Kidney (tissue), 13 donors: ENCODE measurements at regions not wholly inside any gene's neighbourhood (a gene's known extent, or its start where the extent isn't known, plus 50 kb on each side); places are given as distances from the start of the nearest gene placed in this dataset.
"Not testable (repeated sequence)": the region's sequence is repeated elsewhere in the genome, so short reads cannot be mapped to it uniquely, and the experiment has no call there.

Source experiments
- DNase-seq, 5 donors: peaks; one replicate each; pipeline ENCODE4 v3.0.0-alpha.2; 2013 to 2020
- FAIRE-seq: peaks from 2 replicates; lab custom pipeline; 2012; peaks lifted over from hg19 to GRCh38; lab: Jason Lieb, UNC
- H3K27ac ChIP-seq, 2 donors: one replicate each; pipeline ENCODE4 v1.7.0; 2013; ENCODE audit warnings: low read depth in 2 of 2, low read length in 2 of 2, inconsistent platforms in 1 of 2
- H3K27me3 ChIP-seq: one replicate; pipeline ENCODE4 v1.7.1; 2013; ENCODE audit warnings: low read length, inconsistent platforms; ENCODE audit not compliant: control insufficient read depth, insufficient read depth
- H3K36me3 ChIP-seq, 3 donors: one replicate each; pipeline versions ENCODE4 v1.7.0 to v1.7.1; 2013; ENCODE audit warnings: low read length in 3 of 3, control low read depth in 1 of 3, inconsistent platforms in 1 of 3; ENCODE audit not compliant: insufficient read depth in 3 of 3, control insufficient read depth in 2 of 3
- H3K4me1 ChIP-seq, 3 donors: one replicate each; pipeline versions ENCODE4 v1.7.0 to v1.7.1; 2013; ENCODE audit warnings: low read length in 3 of 3, inconsistent platforms in 1 of 3, low read depth in 1 of 3; ENCODE audit not compliant: control insufficient read depth in 2 of 3, insufficient read depth in 2 of 3
- H3K4me3 ChIP-seq, 3 donors: one replicate each; pipeline versions ENCODE4 v1.7.0 to v1.8.1; 2013; ENCODE audit warnings: low read length in 3 of 3, control low read depth in 1 of 3, inconsistent platforms in 1 of 3
- H3K9ac ChIP-seq, 3 donors: one replicate each; pipeline versions ENCODE4 v1.7.0 to v1.7.1; 2013; ENCODE audit warnings: low read length in 3 of 3, control low read depth in 1 of 3, inconsistent platforms in 1 of 3
- H3K9me3 ChIP-seq, 3 donors: one replicate each; pipeline versions ENCODE4 v1.7.0 to v1.7.1; 2013; ENCODE audit warnings: low read length in 3 of 3, control low read depth in 1 of 3, inconsistent platforms in 1 of 3; ENCODE audit not compliant: control insufficient read depth in 2 of 3, insufficient read depth in 1 of 3
- intact Hi-C: fragments of 100-400 bp; cut with DNase I; formaldehyde crosslinking; loops from one replicate; pipeline ENCODE4 v1.11.1; 2022
- TF ChIP-seq, protein P1 (sequence below): IDR thresholded peaks from 3 replicates; pipeline ENCODE4 v1.5.1; 2012; ENCODE audit warnings: mild to moderate bottlenecking, moderate library complexity, borderline replicate concordance; ENCODE audit not compliant: insufficient read depth; ENCODE audit errors: extremely low read depth
- donor health status: control.
- donor health status: control.
- donor health status: control.
- donor health status: control.
- donor health status: control.
- donor health status: DM: yes; HTN: yes; CAD: no.
- donor health status: Normal renal cell carcinoma (clear cell type).

- no peaks in the 10 kb centered on the region for H3K9me3 ChIP-seq
- no peak overlapping the region for H3K9ac ChIP-seq
- FAIRE-seq (no peak), DNase-seq (no peak)
- TF ChIP-seq, protein P1, sequence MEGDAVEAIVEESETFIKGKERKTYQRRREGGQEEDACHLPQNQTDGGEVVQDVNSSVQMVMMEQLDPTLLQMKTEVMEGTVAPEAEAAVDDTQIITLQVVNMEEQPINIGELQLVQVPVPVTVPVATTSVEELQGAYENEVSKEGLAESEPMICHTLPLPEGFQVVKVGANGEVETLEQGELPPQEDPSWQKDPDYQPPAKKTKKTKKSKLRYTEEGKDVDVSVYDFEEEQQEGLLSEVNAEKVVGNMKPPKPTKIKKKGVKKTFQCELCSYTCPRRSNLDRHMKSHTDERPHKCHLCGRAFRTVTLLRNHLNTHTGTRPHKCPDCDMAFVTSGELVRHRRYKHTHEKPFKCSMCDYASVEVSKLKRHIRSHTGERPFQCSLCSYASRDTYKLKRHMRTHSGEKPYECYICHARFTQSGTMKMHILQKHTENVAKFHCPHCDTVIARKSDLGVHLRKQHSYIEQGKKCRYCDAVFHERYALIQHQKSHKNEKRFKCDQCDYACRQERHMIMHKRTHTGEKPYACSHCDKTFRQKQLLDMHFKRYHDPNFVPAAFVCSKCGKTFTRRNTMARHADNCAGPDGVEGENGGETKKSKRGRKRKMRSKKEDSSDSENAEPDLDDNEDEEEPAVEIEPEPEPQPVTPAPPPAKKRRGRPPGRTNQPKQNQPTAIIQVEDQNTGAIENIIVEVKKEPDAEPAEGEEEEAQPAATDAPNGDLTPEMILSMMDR = no peak
- H3K4me3 ChIP-seq = no peak overlapping the region
- no peaks in the 10 kb centered on the region for H3K4me1 ChIP-seq
- no peaks in the 10 kb centered on the region for H3K27me3 ChIP-seq
- no peaks in the 10 kb centered on the region for H3K36me3 ChIP-seq
- intact Hi-C loops = no loop called here
- H3K27ac ChIP-seq = no peak overlapping the region
Measured at GRCh38 chr11:122002047-122002446, 114.0 kb downstream of the BLID start.

GRCh38 chr11:121999651-122000050 is 116.4 kb downstream of the BLID start:
- Histone ChIP-seq H3K4me3 (no peak overlapping the region), H3K27me3 (no peaks in the 10 kb centered on the region), H3K27ac (no peak overlapping the region), H3K36me3 (no peaks in the 10 kb centered on the region), H3K4me1 (no peaks in the 10 kb centered on the region), H3K9me3 (no peaks in the 10 kb centered on the region), H3K9ac (no peak overlapping the region)
- FAIRE-seq (no peak), DNase-seq (no peak)
- intact Hi-C loops = no loop called here
- TF ChIP-seq, protein P1 = no peak

GRCh38 chr11:121996574-121996973 is 119.4 kb downstream of the BLID start:
- no peak for FAIRE-seq
- no peaks in the 10 kb centered on the region for H3K36me3 ChIP-seq

GRCh38 chr11:121983901-121984300 is 132.1 kb downstream of the BLID start:
- Histone ChIP-seq H3K27ac (no peak overlapping the region), H3K36me3 (no peaks in the 10 kb centered on the region), H3K27me3 (no peaks in the 10 kb centered on the region), H3K4me1 (no peaks in the 10 kb centered on the region), H3K9ac (no peak overlapping the region), H3K4me3 (no peak overlapping the region), H3K9me3 (no peaks in the 10 kb centered on the region)
- DNase-seq (no peak), FAIRE-seq (no peak)
- intact Hi-C loops = no loop called here
- TF ChIP-seq, protein P1 = no peak

More at GRCh38 chr11:121996574-121996973, 119.4 kb downstream of the BLID start:
- no peak for DNase-seq
- no peak overlapping the region for H3K9ac ChIP-seq
- no peak overlapping the region for H3K4me3 ChIP-seq
- no peak overlapping the region for H3K27ac ChIP-seq
- intact Hi-C loops = no loop called here
- TF ChIP-seq, protein P1 = no peak
- no peaks in the 10 kb centered on the region for H3K9me3 ChIP-seq
- no peaks in the 10 kb centered on the region for H3K4me1 ChIP-seq
- H3K27me3 ChIP-seq = no peaks in the 10 kb centered on the region

- H3K4me3 ChIP-seq, H3K9me3 ChIP-seq, DNase-seq, H3K27ac ChIP-seq, FAIRE-seq, H3K27me3 ChIP-seq, H3K4me1 ChIP-seq, H3K36me3 ChIP-seq, H3K9ac ChIP-seq, intact Hi-C loops: not testable (repeated sequence)
Measured at GRCh38 chr11:121977914-121978313, 138.1 kb downstream of the BLID start.
